ELR (cell line): ENCODE measurements at regions not wholly inside any gene's neighbourhood (a gene's known extent, or its start where the extent isn't known, plus 50 kb on each side); places are given as distances from the start of the nearest gene placed in this dataset.
"Not testable (repeated sequence)": the region's sequence is repeated elsewhere in the genome, so short reads cannot be mapped to it uniquely, and the experiment has no call there.

Source experiments
- DNase-seq: peaks from one replicate; pipeline ENCODE4 v3.0.0-alpha.2; 2015; ENCODE audit warnings: low read depth

DNA sequence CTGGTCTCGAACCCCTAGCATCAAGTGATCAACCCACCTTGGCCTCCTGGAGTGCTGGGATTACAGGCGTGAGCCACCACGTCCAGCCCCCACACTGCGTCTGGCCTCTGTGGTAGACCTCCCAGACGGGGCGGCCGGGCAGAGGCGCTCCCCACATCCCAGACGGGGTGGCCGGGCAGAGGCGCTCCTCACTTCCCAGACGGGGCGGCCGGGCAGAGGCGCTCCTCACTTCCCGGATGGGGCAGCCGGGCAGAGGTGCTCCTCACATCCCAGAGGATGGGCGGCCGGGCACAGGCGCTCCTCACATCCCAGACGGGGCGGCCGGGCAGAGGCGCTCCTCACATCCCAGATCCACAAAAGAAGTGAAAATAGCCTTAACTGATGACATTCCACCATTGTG, 1891.0 kb upstream of the CDH9 start:
- DNase-seq: not testable (repeated sequence)

DNA sequence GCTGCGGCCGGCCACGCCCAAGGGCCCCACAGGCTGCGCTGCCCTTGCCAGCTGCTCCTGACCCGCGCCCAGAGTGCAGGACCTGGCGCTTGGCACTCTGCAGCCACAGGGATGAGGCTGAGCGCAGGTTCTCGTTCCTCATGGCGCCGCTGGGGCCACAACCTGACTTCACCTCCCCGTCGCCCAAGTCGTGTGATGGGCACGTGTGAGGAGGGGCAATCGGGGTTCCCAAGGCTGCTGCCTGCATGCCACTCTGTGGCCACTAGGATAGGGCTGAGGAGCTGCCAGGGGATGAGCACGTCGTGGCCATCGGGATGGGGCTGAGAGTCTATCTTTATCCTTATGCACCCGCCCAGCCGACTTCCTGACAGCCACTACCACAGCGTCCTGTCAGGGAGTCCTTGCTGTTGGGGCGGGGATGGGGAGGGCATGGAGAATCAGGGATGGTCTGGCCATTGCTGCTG, 1890.0 kb upstream of the CDH9 start:
- not testable (repeated sequence) for DNase-seq

DNA sequence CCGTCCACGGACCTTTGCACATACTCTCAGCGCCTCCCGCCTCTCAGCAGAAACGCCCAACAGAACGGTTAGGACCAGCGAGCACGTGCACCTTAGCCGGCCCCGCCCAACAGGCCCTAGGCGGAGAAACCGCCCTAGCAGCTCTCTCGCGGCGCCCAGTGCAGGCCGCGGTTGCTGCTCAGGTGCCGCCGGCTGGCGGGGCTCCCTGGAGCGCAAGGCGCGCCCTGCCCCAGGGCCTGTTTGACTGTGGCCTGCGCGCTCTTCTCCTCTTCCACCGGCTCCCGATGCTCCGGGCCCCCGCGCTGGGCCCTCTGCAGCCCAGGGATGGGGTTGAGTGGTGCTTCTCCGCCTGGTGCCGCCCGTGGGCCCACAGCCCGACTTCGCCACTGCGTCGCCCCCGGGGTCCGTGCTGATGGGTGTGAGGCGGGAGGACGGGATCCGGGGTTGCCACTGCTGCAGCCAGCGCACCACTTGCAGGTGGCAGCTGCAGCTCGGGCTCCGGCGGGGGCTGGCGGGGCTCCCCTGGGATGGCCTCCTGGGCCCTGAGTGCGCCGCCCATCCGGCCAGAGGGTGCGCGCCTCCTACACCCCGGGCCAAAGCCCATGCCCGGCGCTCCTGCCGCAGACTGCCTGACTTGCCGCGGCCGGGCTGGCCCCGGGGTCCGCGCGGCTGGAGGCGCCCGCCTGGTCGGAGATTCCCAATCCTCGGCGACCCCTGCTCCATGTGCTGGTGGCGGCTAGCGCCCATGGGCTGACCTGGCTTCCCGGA, 1889.4 kb upstream of the CDH9 start:
- DNase-seq: no peak

DNA sequence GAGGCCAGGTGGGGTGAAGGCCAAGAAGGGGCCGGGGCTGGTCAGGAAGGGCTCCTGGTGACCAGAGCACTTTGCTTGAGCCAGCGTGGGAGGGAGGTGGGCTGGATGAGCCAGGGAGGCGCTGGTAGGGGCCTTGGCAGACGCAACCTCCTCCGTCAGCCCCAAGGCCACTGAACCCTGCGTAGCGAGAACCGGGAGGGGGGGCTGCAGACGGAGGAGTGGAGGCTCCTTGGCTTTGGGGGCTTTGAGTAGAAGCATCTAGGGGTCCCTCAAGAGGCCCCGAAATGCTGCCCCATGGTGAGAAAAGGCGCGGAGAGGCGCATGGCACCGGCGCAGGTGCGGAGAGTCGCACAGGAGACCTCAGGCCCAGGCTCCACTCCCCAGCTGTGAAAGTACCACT, 1888.0 kb upstream of the CDH9 start:
- no peak for DNase-seq

DNA sequence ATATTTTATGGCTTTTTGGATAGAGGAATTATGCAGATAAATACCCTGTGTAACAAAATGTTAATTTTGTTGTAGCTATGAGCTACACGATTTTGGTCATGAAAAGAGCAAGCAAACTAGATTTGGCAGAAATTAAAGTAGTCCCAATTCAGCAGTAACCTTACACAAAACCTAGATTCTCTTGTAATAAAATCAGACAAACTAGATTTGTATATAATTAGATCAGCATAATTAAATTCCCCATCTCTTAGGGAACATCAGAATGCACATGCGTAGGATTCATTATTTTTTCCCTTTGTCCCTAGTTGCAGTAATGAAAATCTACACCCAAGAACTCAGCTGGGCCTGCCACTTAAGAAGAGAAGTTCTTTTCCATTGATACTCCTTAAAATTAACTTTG, 1879.2 kb upstream of the CDH9 start:
- DNase-seq: no peak

DNA sequence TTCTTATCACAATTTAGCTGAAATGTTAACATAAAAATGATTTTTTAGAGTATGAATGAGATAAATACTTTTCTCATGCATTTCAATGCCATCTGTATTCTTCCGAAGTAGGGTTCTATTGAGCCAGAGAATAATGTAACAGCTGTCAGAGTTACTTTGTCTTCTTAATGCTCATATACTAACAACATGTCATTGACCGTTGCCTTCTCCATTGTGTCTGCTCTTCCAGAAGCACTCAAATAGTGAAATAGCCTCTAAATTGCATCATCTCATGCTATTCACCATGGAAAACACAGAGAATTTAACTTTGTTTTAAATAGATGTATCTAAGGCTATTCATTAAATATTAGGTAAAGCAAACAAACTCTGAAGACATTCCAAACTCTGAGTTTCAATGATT, 1875.9 kb upstream of the CDH9 start:
- no peak for DNase-seq

DNA sequence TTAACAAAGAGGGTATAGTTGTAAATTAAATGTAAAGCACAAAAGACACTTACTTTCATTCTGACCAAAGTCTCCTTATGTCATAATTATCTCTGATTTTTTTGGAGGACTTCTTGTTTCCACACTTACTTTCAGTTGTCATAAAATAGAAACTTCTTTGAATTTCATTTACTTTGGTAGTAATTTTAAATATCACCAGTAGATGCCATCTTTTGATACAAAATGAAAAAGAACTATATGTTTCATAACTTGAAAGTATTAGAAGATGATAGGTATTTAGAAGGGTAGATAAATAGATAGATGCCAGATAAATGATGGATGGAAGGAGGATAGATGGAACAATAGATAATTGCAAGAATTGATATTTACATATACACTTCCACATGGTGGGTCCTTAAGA, 1865.3 kb upstream of the CDH9 start:
- no peak for DNase-seq

DNA sequence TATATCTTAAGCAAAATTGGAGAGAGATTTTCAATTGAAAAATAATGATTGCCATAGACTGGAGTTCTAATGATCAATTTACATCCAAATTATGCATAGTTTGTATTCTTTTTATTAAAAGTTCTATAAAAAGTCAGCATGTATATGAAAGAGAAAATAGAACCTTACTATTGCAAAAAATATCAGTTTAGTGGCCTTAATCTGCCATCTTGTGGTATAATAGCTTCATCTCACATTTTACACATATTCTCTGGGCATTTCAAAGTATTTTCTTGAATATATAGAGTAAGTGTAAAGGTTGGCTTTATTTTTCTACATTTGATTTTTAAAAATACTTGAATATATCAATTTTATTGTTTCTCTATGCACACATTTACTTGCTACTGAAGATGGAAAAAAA, 1858.6 kb upstream of the CDH9 start:
- DNase-seq: no peak

DNA sequence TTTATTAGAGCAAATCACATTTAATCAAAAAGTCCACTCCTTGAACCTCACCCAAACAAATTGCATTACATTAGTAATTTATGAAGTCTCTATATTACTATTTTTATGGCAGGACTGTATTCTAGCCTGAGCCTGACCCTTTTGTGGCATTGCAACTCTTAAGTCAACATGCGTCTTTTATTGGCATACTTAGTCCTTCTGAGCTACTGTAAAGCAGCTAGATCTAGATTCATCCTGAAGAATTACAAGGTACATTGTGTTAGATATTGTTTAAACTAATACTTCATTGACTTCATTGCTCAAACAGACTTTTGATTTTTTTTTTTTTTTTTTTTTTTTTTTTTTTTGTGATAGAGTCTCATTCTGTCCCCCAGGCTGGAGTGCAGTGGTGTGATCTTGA, 1842.5 kb upstream of the CDH9 start:
- DNase-seq: no peak

DNA sequence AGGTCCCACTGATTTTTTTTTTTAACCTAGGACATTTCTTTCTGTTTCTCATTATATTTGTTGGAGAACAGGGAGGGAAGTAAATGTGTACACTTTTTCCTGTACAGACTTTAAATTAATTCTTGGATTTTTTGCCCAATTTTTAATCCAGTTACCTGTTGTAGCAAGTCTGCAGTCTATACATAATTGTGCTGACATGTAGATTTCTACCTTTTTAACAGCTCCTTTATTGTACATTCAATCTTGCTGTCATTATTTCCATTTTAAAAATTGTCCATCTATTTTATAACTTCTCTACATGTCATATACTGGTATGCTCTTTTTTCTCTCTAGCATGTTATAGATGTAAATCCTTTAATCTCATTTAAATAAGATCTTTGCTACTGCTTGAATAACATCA, 1838.7 kb upstream of the CDH9 start:
- DNase-seq: no peak

DNA sequence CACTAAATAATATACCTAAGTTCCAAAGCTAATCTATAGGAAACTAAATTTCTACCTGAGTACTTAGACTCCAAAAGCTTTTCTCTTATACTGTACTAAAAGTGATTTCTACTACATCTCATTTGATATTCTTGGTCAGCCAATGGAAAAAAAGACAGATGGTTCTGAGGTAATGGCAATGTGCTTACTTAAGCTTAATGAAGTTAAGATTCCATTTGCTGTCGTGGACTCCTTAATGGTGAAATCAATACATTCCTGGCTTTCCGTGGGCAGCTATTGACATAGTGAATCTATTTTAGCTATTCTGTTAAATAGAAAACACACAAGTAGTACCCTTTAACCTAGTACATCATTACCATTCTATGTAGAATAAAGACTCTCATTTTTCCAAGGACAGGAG, 1825.6 kb upstream of the CDH9 start:
- DNase-seq: no peak

DNA sequence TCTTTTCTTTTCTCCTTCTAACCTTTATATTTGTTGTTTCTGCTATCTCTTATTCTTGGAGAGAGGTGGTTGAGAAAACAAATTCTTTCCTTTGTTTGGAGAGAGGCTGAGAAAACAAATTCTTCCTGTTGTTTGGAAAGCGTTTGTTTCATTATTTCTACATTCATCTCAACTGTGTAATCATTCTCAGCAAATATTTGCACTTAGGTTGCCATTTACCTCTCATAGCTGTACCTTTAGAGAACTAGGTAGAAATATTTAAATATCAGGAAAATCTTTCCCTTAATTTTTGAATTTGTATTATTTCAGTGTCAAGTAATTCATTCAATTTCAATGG, 1824.4 kb upstream of the CDH9 start:
- DNase-seq: no peak

DNA sequence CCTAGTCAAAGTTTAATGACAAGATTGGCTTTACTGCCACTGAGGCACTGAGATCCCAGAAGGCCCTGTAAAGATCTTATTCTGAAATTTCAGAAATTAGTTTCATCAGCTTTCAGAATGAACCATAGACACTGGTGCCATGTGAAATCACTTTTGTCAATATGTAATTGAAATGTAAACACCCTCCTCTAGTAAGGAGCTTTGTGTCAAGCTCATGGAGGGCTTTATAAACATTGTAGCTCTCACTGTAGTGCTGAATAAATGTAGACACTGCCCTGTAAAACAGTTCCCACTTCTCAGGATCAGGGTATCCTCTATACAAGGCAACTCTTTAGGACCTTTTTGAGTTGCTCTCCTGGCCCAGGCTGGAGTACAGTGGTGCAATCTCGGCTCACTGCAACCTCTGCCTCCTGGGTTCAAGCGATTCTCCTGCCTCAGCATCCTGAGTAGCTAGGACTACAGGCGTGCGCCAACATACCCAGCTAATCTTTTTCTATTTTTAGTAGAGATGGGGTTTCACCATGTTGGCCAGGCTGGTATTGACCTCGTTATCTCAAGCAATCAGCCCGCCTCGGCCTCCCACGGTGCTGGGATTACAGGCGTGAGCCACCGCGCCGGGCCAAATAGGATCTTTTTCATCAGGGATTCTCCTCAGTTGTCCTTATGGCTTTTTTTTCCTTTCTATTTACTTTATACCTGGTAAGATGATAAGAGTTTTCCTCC, 1823.9 kb upstream of the CDH9 start:
- no peak for DNase-seq

DNA sequence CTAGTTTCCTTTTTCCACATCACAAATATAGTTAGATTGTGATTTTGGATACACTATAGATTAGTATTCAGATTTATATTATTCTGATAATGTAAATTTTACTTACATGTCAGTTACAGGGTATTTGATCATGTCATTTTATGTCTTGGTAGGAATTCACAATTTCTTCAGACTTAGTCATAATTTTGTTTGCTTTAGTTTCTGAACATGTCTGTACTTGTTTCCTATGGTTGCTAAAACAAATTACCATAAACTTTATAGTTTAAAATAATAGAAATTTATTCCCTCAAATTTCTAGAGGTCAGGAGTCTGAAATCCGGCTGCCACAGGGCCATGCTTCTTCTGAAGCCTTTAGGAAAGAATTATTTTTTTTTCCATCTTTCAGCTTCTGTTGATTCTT, 1817.2 kb upstream of the CDH9 start:
- DNase-seq: no peak

DNA sequence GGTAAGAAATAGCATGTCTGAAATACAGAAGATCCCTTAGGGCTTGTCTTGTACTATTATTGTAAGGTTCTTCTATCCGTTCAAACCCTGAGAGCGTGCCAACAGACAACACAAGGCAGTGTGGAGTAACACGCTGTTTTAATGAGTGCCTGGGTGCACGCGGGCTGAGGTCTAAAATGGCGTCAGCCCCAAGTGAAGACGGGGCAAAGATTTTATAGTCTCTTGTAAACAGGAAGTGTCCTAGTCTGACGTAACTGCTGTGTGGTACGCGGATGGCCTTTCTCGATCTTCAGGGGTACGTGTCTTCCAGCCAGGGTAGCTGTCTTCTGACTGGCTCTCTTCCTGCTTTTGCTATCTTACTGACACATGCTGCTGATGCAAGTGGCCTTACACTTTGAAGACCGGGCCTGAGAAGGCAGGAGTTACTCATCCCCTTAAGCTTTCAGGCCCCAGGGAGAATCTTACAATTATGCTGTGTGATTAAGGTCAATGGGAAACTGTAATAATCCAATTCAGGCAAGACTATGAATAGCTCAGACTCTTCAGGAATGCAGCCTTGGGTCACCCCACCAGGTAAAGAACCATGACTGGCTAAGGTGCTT, 1812.0 kb upstream of the CDH9 start:
- no peak for DNase-seq

DNA sequence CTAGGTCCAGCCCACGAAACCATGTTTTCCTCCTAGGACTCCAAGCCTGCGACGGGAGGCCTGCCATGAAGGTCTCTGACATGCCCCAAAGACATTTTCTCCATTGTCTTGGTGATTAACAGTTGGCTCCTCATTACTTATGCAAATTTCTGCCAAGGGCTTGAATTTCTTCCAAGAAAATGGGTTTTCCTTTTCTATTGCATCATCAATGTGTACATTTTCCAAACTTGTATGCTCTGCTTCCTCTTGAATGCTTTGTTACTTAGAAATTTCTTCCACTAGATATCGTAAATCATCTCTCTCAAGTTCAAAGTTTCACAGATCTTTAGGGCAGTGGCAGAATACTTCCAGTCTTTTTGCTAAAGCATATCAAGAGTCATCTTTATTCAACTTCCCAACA, 1792.7 kb upstream of the CDH9 start:
- no peak for DNase-seq

DNA sequence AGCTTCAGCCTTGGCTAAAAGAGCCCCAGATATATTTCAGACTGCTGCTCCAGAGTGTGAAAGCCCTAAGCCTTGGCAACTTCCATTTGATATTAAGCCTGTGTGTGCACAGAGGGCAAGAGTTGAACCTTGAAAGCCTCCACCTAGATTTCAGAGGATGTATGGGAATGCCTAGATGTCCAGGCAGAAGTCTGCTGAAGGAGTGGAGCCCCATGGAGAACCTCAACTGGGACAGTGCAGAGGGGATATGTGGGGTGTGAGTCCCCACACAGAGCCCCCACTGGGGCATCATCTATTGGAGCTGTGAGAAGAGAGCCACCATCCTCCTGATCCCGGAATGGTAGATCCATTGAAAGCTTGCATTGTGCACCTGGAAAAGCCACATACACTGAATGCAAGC, 1784.8 kb upstream of the CDH9 start:
- DNase-seq: no peak

DNA sequence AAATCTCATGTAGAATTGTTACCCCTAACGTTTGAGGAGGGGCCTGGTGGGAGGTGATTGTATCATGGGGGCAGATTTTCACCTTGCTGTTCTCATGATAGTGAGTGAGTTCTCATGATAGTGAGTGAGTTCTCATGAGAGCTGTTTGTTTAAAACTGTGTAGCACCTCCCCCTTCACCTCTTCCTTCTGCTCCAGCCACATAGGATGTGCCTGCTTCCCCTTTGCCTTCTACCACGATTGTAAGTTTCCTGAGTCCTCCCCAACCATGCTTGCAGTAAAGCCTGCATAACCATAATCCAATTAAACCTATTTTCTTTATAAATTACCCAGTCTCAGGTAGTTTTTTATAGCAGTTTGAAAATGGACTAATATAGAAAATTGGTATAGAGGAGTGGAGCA, 1783.7 kb upstream of the CDH9 start:
- no peak for DNase-seq

DNA sequence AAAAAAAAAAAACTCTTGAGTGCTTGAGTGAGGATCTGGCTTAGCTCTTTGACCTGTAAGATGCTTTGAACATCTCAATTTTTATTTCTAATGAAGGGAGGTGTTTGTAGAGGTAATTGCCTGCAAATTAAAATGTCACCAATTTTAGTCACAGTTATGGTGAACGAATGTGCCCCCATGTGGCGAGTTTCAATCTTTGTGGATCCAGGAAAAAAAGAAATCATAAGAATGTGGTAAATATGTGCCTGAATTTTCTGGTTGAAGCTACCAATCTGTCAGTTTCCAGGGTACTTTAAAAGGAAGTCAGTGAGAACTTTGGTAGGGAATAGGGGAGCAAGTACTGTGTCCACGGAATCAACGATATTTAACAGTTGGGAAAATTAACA, 1772.4 kb upstream of the CDH9 start:
- peak; percentile 1 for DNase-seq

DNA sequence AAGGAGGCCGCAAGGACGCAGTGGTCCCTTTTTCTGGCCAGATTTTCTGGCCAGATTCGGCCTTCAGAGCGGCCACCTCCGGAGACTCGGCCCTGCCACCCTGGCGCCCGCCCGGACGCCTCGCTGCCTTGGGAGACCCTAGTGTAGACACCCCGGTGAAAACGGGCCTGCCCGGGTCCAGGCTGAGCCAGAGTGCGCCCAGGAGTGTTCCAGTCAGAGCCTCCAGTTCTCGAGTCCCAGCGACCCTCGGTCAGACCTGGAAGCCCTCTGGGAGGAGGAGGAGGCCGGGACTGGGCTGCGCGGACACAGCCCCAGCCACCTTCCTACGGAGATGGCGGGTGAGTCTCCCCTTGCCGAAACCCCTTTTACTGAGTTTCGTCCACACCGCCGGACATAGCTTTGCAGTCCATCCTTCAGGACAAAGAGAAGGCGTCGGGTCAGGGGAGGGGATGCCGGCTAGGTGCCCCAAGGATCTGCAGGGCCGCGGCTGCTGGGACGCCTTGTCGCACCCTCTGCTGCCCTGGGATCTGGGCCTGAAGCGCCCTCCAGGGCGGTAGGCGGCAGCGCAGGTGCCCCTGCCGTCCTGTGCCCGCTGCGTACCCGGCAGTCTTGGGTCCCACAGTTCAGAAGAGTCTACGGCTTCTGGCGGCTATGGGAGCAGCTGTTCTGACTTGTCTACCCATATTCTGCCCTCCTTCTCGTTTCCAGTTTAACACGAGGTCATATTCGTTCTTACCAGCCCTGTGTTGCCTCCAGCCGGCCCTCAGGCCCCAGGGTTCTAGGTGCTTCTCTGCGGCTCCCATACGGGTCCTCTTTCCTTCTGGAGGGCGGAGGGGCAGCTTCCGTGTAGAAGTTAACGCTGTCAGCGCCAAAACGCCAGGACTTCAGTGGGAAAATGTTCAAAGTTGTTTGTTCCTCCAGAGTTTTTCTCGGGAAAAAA, 1771.7 kb upstream of the CDH9 start:
- DNase-seq: no peak

DNA sequence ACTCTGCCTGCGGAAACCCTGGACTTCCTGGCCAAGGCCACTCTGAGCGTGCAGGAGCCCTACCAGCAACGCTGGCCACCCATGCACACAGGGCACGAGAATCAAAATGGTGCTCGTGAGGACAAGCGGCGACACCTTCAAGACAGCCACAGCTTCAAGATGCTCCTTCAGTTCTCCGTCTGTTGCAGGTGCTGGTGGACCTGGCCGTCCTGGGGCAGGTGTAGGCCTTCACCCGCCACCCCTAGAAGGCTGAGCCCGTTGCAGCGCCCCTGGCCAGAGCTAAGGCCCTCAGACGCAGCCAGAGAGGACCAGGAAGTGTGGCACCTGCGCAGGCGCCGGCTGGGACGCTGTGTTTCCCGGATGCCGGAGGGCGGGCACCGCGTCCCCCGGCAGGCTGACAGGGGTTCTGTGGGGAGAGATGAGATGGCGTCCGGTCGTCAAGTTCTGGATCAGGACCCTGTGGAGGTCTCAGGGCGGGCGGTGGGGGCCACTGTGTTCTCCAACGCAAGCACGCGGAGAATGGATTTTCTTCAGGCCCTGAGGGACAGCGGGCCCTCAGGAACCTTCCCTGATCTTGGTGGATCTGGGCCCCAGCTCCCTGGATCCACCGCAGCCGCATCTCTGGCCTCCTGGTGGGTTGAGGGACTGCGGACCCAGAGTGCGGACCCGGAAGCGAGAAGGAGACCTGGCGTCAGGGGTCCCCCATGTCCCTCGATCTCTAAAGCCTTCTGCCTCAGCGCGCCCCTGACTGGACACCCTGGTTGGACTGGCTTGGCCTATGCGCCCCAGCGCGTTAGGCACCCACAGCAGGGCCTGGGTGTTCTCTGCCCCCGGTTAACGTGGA, 1770.8 kb upstream of the CDH9 start:
- no peak for DNase-seq
